Osteocyte (in vitro differentiated cells): ENCODE measurements at regions not wholly inside any gene's neighbourhood (a gene's known extent, or its start where the extent isn't known, plus 50 kb on each side); places are given as distances from the start of the nearest gene placed in this dataset.

Source experiments
- DNase-seq: peaks from one replicate; pipeline ENCODE4 v3.0.0; 2021; ENCODE audit warnings: mixed read lengths; ENCODE audit not compliant: unreplicated experiment; ENCODE audit errors: extremely low spot score
- H3K27ac Mint-ChIP-seq: one replicate; pipeline ENCODE4 v1.8.0; 2021; ENCODE audit warnings: mild to moderate bottlenecking, mixed read lengths; ENCODE audit not compliant: unreplicated experiment
- H3K27me3 Mint-ChIP-seq: one replicate; pipeline ENCODE4 v1.8.0; 2021; ENCODE audit warnings: mixed read lengths; ENCODE audit not compliant: unreplicated experiment
- H3K36me3 Mint-ChIP-seq: one replicate; pipeline ENCODE4 v1.8.0; 2021; ENCODE audit warnings: mixed read lengths; ENCODE audit not compliant: unreplicated experiment
- H3K4me1 Mint-ChIP-seq: one replicate; pipeline ENCODE4 v1.8.0; 2021; ENCODE audit warnings: mixed read lengths; ENCODE audit not compliant: unreplicated experiment
- H3K4me3 Mint-ChIP-seq: one replicate; pipeline ENCODE4 v1.8.0; 2021; ENCODE audit warnings: mild to moderate bottlenecking, moderate library complexity, mixed read lengths; ENCODE audit not compliant: unreplicated experiment
- H3K9me3 Mint-ChIP-seq: one replicate; pipeline ENCODE4 v1.8.0; 2021; ENCODE audit warnings: mixed read lengths; ENCODE audit not compliant: unreplicated experiment
- CTCF ChIP-seq: fragments of 200-600 bp; sonication (generic); IDR thresholded peaks from 2 replicates; pipeline ENCODE4 v1.5.0; 2021; ENCODE audit warnings: antibody characterized with exemption, mild to moderate bottlenecking, moderate library complexity

GRCh38 chr16:5448798-5449197 is 351.2 kb upstream of the EEF2KMT start:
- no peaks in the 10 kb centered on the region for H3K4me1 Mint-ChIP-seq
- H3K36me3 Mint-ChIP-seq, result no peaks in the 10 kb centered on the region
- TF ChIP-seq CTCF, result no peak
- peaks cover 23% of the 10 kb centered on the region for H3K9me3 Mint-ChIP-seq
- no peak for DNase-seq
- H3K27me3 Mint-ChIP-seq, result no peaks in the 10 kb centered on the region
- H3K27ac Mint-ChIP-seq, result no peak overlapping the region
- H3K4me3 Mint-ChIP-seq, result no peak overlapping the region

- peaks cover 17% of the 10 kb centered on the region for H3K9me3 Mint-ChIP-seq
- no peaks in the 10 kb centered on the region for H3K4me1 Mint-ChIP-seq
- H3K4me3 Mint-ChIP-seq, result no peak overlapping the region
- H3K36me3 Mint-ChIP-seq, result no peaks in the 10 kb centered on the region
- DNase-seq, result no peak
- H3K27ac Mint-ChIP-seq, result no peak overlapping the region
- TF ChIP-seq CTCF, result no peak
- no peaks in the 10 kb centered on the region for H3K27me3 Mint-ChIP-seq
These were observed 350.1 kb upstream of the EEF2KMT start for GRCh38 chr16:5447734-5448133.

DNA sequence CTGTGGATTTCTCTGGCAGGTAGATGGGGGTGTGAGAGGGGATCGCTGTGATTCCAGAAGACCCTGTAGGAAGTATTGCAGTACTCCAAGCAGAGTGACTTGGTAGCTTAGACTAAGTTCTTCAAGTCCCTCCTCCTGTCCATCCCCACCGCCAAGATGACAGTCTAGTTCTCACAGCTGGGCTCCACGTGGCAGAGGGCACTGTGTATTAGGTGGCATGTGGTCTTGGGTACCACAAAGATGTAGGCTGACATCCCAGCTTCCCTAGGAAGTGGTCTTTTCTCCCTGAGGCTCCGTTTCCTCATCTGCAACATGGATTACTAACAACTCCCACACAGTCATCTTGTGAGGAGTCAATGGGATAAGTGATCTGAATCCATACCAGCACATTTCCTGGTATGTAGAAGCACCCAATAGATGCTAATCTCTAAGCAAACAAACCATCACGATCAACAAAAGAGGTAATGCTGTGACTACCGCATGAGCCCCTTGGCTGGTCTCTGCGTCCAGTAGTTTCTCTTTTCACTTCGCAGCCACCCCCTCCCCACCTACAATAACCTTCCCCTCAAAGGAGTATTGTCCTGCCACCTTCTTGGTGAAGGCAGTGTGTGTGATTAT is 349.1 kb upstream of the EEF2KMT start:
- Mint-ChIP-seq H3K4me3 (no peak overlapping the region), H3K36me3 (no peaks in the 10 kb centered on the region), H3K9me3 (peaks cover 22% of the 10 kb centered on the region), H3K27ac (no peak overlapping the region), H3K4me1 (no peaks in the 10 kb centered on the region), H3K27me3 (no peaks in the 10 kb centered on the region)
- DNase-seq, result no peak
- no peak for TF ChIP-seq CTCF

DNA sequence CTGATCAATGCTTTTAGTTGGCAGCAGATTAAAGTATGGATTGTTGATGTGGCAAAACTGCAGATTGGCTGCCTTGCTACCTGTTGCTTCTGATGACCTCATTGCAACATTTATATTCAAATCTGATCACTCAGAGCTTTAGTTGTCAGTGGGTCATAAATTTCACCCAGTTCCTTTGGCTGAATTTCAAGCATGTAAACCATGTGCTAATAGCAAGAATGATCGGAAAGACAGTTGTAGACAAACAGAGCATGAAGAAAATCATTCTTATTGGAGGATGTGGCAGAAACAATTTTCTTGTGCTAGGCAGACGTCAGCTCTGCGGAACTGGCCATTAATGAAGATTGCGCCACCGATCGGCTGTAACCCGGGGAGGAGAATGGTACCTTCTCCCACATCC is 346.6 kb upstream of the EEF2KMT start:
- Mint-ChIP-seq H3K36me3 (no peaks in the 10 kb centered on the region), H3K4me1 (no peaks in the 10 kb centered on the region), H3K27ac (no peak overlapping the region), H3K9me3 (peaks cover 34% of the 10 kb centered on the region), H3K4me3 (no peak overlapping the region), H3K27me3 (no peaks in the 10 kb centered on the region)
- TF ChIP-seq CTCF, result no peak
- no peak for DNase-seq

GRCh38 chr16:5442986-5443385 is 345.4 kb upstream of the EEF2KMT start:
- no peak for TF ChIP-seq CTCF
- no peaks in the 10 kb centered on the region for H3K4me1 Mint-ChIP-seq
- H3K9me3 Mint-ChIP-seq, result peaks cover 36% of the 10 kb centered on the region
- H3K27me3 Mint-ChIP-seq, result no peaks in the 10 kb centered on the region
- H3K36me3 Mint-ChIP-seq, result no peaks in the 10 kb centered on the region
- no peak overlapping the region for H3K4me3 Mint-ChIP-seq
- no peak overlapping the region for H3K27ac Mint-ChIP-seq
- no peak for DNase-seq
